Aorta (tissue), 5 donors: ENCODE measurements at regions not wholly inside any gene's neighbourhood (a gene's known extent, or its start where the extent isn't known, plus 50 kb on each side); places are given as distances from the start of the nearest gene placed in this dataset.
"Not testable (repeated sequence)": the region's sequence is repeated elsewhere in the genome, so short reads cannot be mapped to it uniquely, and the experiment has no call there.

Experiments
- ATAC-seq: fragments of 200-7000 bp; cut with Tn5 transposase; one replicate; pipeline ENCODE4 v1.9.1; 2022; ENCODE audit warnings: moderate library complexity; ENCODE audit not compliant: low FRiP score
- DNase-seq, 2 donors: peaks; one replicate each; pipeline ENCODE4 v3.0.0-alpha.2; 2020
- H3K27ac ChIP-seq, 2 donors: one replicate each; pipeline ENCODE4 v1.5.1; 2013; ENCODE audit warnings: low read length in 2 of 2, mild to moderate bottlenecking in 2 of 2, moderate library complexity in 2 of 2, control low read depth in 1 of 2, inconsistent platforms in 1 of 2, low read depth in 1 of 2
- H3K27me3 ChIP-seq, 2 donors: one replicate each; pipeline ENCODE4 v1.6.1; 2013; ENCODE audit warnings: control low read depth in 1 of 2, low read length in 1 of 2, mild to moderate bottlenecking in 1 of 2, moderate library complexity in 1 of 2; ENCODE audit not compliant: insufficient read depth in 2 of 2, control insufficient read depth in 1 of 2
- H3K36me3 ChIP-seq, 2 donors: one replicate each; pipeline ENCODE4 v1.6.1; 2013; ENCODE audit warnings: control low read depth in 1 of 2, low read length in 1 of 2, mild to moderate bottlenecking in 1 of 2; ENCODE audit not compliant: insufficient read depth in 2 of 2, control insufficient read depth in 1 of 2
- H3K4me1 ChIP-seq, 2 donors: one replicate each; pipeline ENCODE4 v1.6.1; 2013; ENCODE audit warnings: low read length in 2 of 2, control low read depth in 1 of 2, mild to moderate bottlenecking in 1 of 2, moderate library complexity in 1 of 2; ENCODE audit not compliant: insufficient read depth in 2 of 2, control insufficient read depth in 1 of 2
- H3K4me3 ChIP-seq, 2 donors: one replicate each; pipeline ENCODE4 v1.5.1; 2013; ENCODE audit warnings: low read length in 2 of 2, control low read depth in 1 of 2, mild to moderate bottlenecking in 1 of 2
- H3K9me3 ChIP-seq: one replicate; pipeline ENCODE4 v1.6.1; 2013; ENCODE audit warnings: mild to moderate bottlenecking, low read length; ENCODE audit not compliant: control insufficient read depth
- WGBS, 2 donors: extraction: QIAGEN DNeasy Blood & Tissue Kit; methylation state at CpG; one replicate each; pipeline ENCODE4 v1.1.7; 2013; 5-methylcytosine and 5-hydroxymethylcytosine counted together
- intact Hi-C, 2 donors: fragments of 100-400 bp; cut with DNase I; formaldehyde crosslinking; loops; one replicate each; pipeline versions ENCODE4 v1.14.2 to v1.15.0; 2022
- donor health status: healthy with polysubstance abuse.
- donor health status: Bipolar disorder and iron deficiency.
- donor health status: DM: no; HTN: no; CAD: no.
- donor health status: DM: no; HTN: no; CAD: no.
- donor health status: DM: yes; HTN: yes; CAD: no.

- no peak overlapping the region for H3K4me3 ChIP-seq
- no peaks in the 10 kb centered on the region for H3K4me1 ChIP-seq
- H3K27ac ChIP-seq: no peak overlapping the region
- DNase-seq: no peak
- no peaks in the 10 kb centered on the region for H3K27me3 ChIP-seq
- H3K36me3 ChIP-seq: no peaks in the 10 kb centered on the region
- 16 to 20% methylated on average over 3 of the region's 3 CpGs for WGBS, 2 donors
- peaks cover 6% of the 10 kb centered on the region for H3K9me3 ChIP-seq
- intact Hi-C loops: no loop called here
- ATAC-seq: no peak
Observed at GRCh38 chr4:12447451-12447850, 1018.8 kb upstream of the HS3ST1 start.

DNA sequence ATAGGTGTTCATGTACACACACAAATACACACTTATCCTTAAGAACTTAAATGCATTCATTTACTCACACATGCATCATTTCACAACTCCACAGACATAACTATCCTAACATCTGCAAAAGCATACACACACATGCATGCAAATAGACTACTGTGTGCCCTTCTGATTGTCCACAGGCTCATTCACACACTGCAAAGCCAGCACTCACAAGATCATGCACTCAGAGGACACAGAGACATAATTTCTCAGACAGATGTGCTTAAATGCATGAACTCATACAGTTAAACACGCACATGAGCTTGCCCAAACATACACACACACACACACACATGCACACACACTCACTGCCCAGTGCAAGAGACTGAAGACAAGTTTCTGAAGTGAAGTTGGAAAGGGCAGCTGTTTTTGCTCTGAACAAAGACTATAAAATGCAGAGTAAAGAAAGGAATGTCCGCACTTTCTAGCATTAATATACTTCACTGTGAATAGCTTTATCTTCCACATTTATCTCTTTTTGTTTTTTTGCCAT, 1018.0 kb upstream of the HS3ST1 start:
- ATAC-seq: no peak
- DNase-seq: no peak
- Histone ChIP-seq H3K4me3 (no peak overlapping the region), H3K27me3 (no peaks in the 10 kb centered on the region), H3K36me3 (no peaks in the 10 kb centered on the region), H3K9me3 (peaks cover 6% of the 10 kb centered on the region), H3K27ac (no peak overlapping the region), H3K4me1 (no peaks in the 10 kb centered on the region)
- WGBS, 2 donors: 7 to 9% methylated on average over 2 of the region's 2 CpGs
- intact Hi-C loops: no loop called here

DNA sequence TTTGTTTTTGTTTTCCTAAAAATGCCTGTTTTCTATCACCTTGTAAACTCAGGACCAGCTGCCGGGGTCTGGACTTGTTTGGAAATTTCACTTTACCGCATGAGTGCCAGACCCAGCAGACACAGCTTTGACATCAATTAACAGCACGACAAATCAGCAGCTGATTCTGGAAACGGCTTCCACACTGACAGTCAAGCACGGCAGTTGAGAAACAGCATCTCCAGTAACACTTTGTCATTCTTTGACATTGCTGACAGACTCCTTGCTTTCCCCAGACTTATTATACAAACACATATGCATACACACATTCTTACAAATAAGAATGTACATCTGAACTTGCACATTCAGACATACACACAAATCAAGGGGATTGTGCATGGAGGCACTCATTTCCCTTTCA, 1017.6 kb upstream of the HS3ST1 start:
- DNase-seq (no peak), ATAC-seq (no peak)
- Histone ChIP-seq H3K27ac (no peak overlapping the region), H3K4me1 (no peaks in the 10 kb centered on the region), H3K36me3 (no peaks in the 10 kb centered on the region), H3K4me3 (no peak overlapping the region), H3K9me3 (peaks cover 4% of the 10 kb centered on the region), H3K27me3 (no peaks in the 10 kb centered on the region)
- intact Hi-C loops: no loop called here
- 25 to 26% methylated on average over 5 of the region's 5 CpGs for WGBS, 2 donors

- no peak for DNase-seq
- no peaks in the 10 kb centered on the region for H3K27me3 ChIP-seq
- no peak for ATAC-seq
- H3K9me3 ChIP-seq: peaks cover 2% of the 10 kb centered on the region
- no peak overlapping the region for H3K27ac ChIP-seq
- WGBS, 2 donors: 35 to 39% methylated on average over 4 of the region's 4 CpGs
- no peak overlapping the region for H3K4me3 ChIP-seq
- no peaks in the 10 kb centered on the region for H3K4me1 ChIP-seq
- intact Hi-C loops: no loop called here
- no peaks in the 10 kb centered on the region for H3K36me3 ChIP-seq
Observed at GRCh38 chr4:12445711-12446235, 1017.1 kb upstream of the HS3ST1 start.

DNA sequence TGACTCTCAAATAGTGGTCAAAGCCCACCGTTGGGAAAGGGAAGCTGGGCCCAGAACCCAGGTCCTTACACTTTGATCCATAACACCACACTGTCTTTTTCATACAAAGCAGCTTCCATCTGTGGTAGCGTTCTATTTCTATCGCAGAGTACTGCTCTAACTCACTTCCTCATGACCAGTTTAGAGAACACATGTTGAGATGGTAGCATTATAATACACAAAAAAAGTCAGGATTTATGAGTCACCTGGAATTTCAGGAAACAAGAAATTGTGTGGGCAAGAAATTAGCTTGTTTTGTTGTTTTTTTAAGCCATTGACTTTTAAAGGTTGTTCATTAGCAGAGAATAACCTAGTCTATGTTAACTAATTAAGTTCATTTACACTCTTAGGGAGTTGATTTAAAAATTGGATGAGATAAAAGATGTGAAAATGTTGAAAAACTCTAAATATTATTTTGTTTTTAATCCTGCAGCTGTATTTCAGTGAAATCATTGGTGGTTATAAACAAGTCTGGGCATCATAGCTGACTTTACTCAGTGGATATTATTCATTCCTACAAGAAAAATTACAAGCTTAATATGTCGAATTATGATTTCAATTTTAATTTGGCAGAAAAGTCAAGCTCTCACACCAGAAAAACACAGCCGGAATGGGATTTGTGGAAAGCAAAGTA, 1011.1 kb upstream of the HS3ST1 start:
- H3K9me3 ChIP-seq: no peaks in the 10 kb centered on the region
- intact Hi-C loops: no loop called here
- no peaks in the 10 kb centered on the region for H3K4me1 ChIP-seq
- no peak overlapping the region for H3K27ac ChIP-seq
- H3K27me3 ChIP-seq: no peaks in the 10 kb centered on the region
- 81 to 82% methylated on average over 5 of the region's 5 CpGs for WGBS, 2 donors
- DNase-seq (no peak), ATAC-seq (no peak)
- H3K36me3 ChIP-seq: no peaks in the 10 kb centered on the region
- no peak overlapping the region for H3K4me3 ChIP-seq

DNA sequence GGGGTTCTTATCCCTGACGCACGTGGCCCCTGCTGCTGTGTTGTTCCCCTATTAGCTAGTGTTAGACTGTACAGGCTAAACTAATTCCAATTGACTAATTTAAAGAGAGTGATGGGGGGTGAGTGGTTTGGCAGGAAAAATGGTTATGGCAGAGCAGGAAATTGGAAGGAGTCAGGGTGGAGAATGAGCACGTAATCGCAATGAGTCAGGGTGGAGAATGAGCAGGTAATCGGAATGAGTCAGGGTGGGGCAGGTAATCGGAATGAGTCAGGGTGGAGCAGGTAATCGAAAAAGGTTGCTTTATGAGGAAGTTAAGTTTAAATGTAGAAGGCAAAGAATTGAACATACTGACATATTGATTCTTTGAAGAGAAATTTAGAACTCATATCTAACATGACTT, 1002.6 kb upstream of the HS3ST1 start:
- H3K4me3 ChIP-seq, H3K27ac ChIP-seq, H3K4me1 ChIP-seq, H3K27me3 ChIP-seq, ATAC-seq, intact Hi-C loops, DNase-seq, H3K36me3 ChIP-seq, H3K9me3 ChIP-seq: not testable (repeated sequence)
- WGBS, 2 donors: 92 to 95% methylated on average over 7 of the region's 7 CpGs

DNA sequence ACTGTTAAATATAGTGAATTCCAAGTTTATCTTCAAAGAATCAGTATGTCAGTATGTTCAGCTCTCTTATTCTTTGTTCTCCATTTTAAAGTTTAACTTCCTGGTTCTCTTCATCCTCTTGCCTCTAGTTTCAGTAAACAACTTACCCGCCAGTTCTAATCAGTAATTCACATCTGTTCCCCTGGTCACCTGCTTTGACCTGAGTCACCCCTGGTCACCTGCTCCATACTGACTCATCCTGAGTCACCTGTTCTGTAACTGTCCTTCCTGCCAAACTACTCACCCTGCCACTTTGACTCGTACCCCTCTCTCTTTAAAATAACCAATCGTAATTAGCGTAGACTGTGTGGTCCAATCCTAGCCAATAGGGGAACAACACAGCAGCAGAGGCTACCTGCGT, 992.7 kb upstream of the HS3ST1 start:
- H3K9me3 ChIP-seq: no peaks in the 10 kb centered on the region
- H3K27ac ChIP-seq: no peak overlapping the region
- H3K36me3 ChIP-seq: no peaks in the 10 kb centered on the region
- H3K4me1 ChIP-seq: no peaks in the 10 kb centered on the region
- intact Hi-C loops: no loop called here
- no peak overlapping the region for H3K4me3 ChIP-seq
- H3K27me3 ChIP-seq: no peaks in the 10 kb centered on the region
- DNase-seq: no peak
- ATAC-seq: no peak
- WGBS, 2 donors: 92 to 97% methylated on average over 5 of the region's 5 CpGs

DNA sequence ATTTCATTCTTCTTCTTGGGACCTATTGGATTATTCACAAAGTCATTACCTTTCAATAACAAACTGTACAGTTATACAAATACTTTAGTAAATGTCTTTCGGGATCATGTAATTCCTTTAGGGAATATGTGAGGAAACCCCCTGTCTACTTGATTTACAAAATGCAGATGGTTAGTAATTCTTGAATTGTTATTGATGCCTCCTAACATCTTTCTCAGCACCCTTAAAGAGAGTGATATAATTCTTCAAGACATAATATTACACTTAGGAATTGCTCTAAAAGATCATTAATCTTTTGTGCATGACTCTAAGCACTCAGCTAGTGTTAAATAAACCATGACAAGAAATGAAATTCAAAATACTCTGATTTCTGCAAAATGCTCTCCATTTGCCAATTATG, 988.1 kb upstream of the HS3ST1 start:
- DNase-seq (no peak), ATAC-seq (no peak)
- WGBS, 2 donors: 8 to 23% methylated on average over 1 of the region's 1 CpG
- Histone ChIP-seq H3K36me3 (no peaks in the 10 kb centered on the region), H3K4me1 (no peaks in the 10 kb centered on the region), H3K27me3 (no peaks in the 10 kb centered on the region), H3K27ac (no peak overlapping the region), H3K9me3 (no peaks in the 10 kb centered on the region), H3K4me3 (no peak overlapping the region)
- intact Hi-C loops: no loop called here

GRCh38 chr4:12414181-12414812, 985.6 kb upstream of the HS3ST1 start:
- no peaks in the 10 kb centered on the region for H3K27me3 ChIP-seq
- H3K36me3 ChIP-seq: no peaks in the 10 kb centered on the region
- no peaks in the 10 kb centered on the region for H3K4me1 ChIP-seq
- DNase-seq (no peak), ATAC-seq (no peak)
- no peak overlapping the region for H3K4me3 ChIP-seq
- 74 to 77% methylated on average over 4 of the region's 4 CpGs for WGBS, 2 donors
- intact Hi-C loops: no loop called here
- H3K27ac ChIP-seq: no peak overlapping the region
- H3K9me3 ChIP-seq: no peaks in the 10 kb centered on the region
